HepG2 (cell line): ENCODE measurements at regions not wholly inside any gene's neighbourhood (a gene's known extent, or its start where the extent isn't known, plus 50 kb on each side); places are given as distances from the start of the nearest gene placed in this dataset.

Experiments
- BRD4 ChIP-seq: sonication (generic); formaldehyde crosslinking; IDR thresholded peaks from 2 replicates; pipeline ENCODE4 v1.4.0; 2020; ENCODE audit warnings: missing genetic modification reagents
- CEBPB ChIP-seq: IDR thresholded peaks from 2 replicates; pipeline ENCODE4 v1.6.1; 2011; ENCODE audit warnings: low read depth, low read length, improper control_type of control experiment, borderline replicate concordance
- CSRNP1 ChIP-seq: sonication (generic); formaldehyde crosslinking; IDR thresholded peaks from 2 replicates; pipeline ENCODE4 v1.8.1; 2023; ENCODE audit warnings: mild to moderate bottlenecking, missing genetic modification reagents
- DZIP1 ChIP-seq: sonication (generic); formaldehyde crosslinking; IDR thresholded peaks from 2 replicates; pipeline ENCODE4 v1.5.0; 2020; ENCODE audit warnings: mild to moderate bottlenecking, missing genetic modification reagents
- HMGXB3 ChIP-seq: sonication (generic); formaldehyde crosslinking; IDR thresholded peaks from 2 replicates; pipeline ENCODE4 v1.4.0; 2020; ENCODE audit warnings: missing genetic modification reagents, borderline replicate concordance
- HNRNPL ChIP-seq: fragments of 200-400 bp; formaldehyde crosslinking; IDR thresholded peaks from 2 replicates; pipeline ENCODE4 v1.6.1; 2017; ENCODE audit warnings: mild to moderate bottlenecking, low read depth, low read length
- LCORL ChIP-seq, 2 experiments: fragments of 450-650 bp in 1 of 2; sonication (generic) in 1 of 2; formaldehyde crosslinking in 1 of 2; IDR thresholded peaks; 2 replicates each; pipeline versions ENCODE4 v1.5.0 to v1.6.1; 2017 to 2020; ENCODE audit warnings: antibody characterized with exemption in 1 of 2, missing genetic modification reagents in 1 of 2
- PCBP2 ChIP-seq: fragments of 200-400 bp; formaldehyde crosslinking; optimal IDR thresholded peaks from 2 replicates; pipeline ENCODE3; 2018; ENCODE audit warnings: low read length, low read depth; ENCODE audit not compliant: poor library complexity, severe bottlenecking
- STAT5B ChIP-seq: sonication (generic); formaldehyde crosslinking; IDR thresholded peaks from 2 replicates; pipeline ENCODE4 v1.4.0; 2020; ENCODE audit warnings: missing genetic modification reagents
- ZC3H4 ChIP-seq: sonication (generic); formaldehyde crosslinking; IDR thresholded peaks from 2 replicates; pipeline ENCODE4 v1.4.0; 2020; ENCODE audit warnings: missing genetic modification reagents, borderline replicate concordance
- ZFP41 ChIP-seq: sonication (generic); formaldehyde crosslinking; IDR thresholded peaks from 2 replicates; pipeline ENCODE4 v1.4.0; 2020; ENCODE audit warnings: mild to moderate bottlenecking, missing genetic modification reagents, borderline replicate concordance
- ZNF253 ChIP-seq: sonication (generic); formaldehyde crosslinking; IDR thresholded peaks from 2 replicates; pipeline ENCODE4 v1.8.0; 2022; ENCODE audit warnings: mild to moderate bottlenecking, missing genetic modification reagents, borderline replicate concordance
- ZNF329 ChIP-seq: sonication (generic); formaldehyde crosslinking; IDR thresholded peaks from 2 replicates; pipeline ENCODE4 v1.9.0; 2021; ENCODE audit warnings: low read depth, mild to moderate bottlenecking, missing genetic modification reagents
- ZNF605 ChIP-seq: sonication (generic); formaldehyde crosslinking; IDR thresholded peaks from 2 replicates; pipeline ENCODE4 v1.8.0; 2022; ENCODE audit warnings: mild to moderate bottlenecking, missing genetic modification reagents
- TF ChIP-seq, protein P1 (sequence below): IDR thresholded peaks from 2 replicates; pipeline ENCODE4 v1.6.1; 2016; ENCODE audit warnings: low read depth, control low read depth
- TF ChIP-seq, protein P2 (sequence below): sonication (generic); formaldehyde crosslinking; IDR thresholded peaks from 2 replicates; pipeline ENCODE4 v1.4.0; 2020; ENCODE audit warnings: mild to moderate bottlenecking, missing genetic modification reagents

DNA sequence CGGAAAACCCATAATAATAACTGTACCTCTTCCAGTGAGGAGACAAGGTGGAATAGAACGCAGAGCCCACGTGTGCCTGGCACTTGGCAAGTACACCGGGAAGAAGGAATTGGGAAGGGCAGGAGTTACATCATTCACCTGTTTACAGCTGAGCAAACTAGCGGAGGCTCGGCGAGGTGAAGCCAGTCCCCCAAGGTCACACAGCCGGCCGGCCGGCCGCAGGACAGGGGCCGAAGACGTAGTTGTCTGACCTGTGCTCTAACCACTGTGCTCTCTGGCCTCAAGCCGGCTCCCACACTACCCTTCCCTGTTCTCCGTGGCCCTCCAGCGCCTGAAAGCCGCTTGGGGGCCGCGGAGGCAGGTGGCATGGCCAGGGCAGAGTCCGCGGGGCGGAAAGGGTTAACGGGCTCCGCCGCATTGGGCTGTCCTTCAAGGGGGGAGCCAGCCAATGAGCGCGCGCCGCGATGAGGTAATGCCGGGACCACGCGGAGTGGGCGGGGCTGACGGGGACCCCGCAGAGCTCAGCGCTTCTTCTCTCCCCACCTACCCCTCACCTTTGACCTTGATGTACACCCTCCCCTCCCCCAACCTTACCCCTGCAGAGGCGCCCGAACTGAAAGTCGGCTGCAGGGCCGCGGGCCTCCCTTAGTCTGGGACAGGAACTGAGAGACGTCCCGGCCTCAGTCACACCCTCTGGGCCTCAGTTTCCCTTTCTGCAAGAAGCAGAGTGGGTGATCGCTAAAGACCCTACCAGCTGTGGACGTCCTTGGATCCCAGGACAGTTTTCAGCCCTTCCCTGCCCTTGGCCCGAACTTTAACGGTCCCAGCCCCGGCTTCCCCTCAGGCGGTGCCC is 125.1 kb downstream of the C9orf50 start (continued):
- no peak for TF ChIP-seq HMGXB3 (CRISPR knock-in tag)
- no peak for TF ChIP-seq LCORL (IDR thresholded peaks at IDR 0.05)
- TF ChIP-seq LCORL (CRISPR knock-in tag; IDR thresholded peaks at IDR 0.05): peak; percentile 81
- TF ChIP-seq BRD4 (CRISPR knock-in tag): 0 out of 2 replicates have a peak, but pooled peaks have one; percentile 11
- TF ChIP-seq, protein P1, sequence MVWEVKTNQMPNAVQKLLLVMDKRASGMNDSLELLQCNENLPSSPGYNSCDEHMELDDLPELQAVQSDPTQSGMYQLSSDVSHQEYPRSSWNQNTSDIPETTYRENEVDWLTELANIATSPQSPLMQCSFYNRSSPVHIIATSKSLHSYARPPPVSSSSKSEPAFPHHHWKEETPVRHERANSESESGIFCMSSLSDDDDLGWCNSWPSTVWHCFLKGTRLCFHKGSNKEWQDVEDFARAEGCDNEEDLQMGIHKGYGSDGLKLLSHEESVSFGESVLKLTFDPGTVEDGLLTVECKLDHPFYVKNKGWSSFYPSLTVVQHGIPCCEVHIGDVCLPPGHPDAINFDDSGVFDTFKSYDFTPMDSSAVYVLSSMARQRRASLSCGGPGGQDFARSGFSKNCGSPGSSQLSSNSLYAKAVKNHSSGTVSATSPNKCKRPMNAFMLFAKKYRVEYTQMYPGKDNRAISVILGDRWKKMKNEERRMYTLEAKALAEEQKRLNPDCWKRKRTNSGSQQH (CRISPR knock-in tag): no peak
- TF ChIP-seq ZC3H4 (CRISPR knock-in tag): no peak
- peak; percentile 95 for TF ChIP-seq HNRNPL
- TF ChIP-seq CEBPB: peak; percentile 34; the same call in 1 of the 2 replicates
- no peak for TF ChIP-seq PCBP2
- 0 out of 2 replicates have a peak, but pooled peaks have one; percentile 9 for TF ChIP-seq DZIP1 (CRISPR knock-in tag)
- no peak for TF ChIP-seq ZFP41
- TF ChIP-seq, protein P2, sequence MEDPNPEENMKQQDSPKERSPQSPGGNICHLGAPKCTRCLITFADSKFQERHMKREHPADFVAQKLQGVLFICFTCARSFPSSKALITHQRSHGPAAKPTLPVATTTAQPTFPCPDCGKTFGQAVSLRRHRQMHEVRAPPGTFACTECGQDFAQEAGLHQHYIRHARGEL: 0 out of 2 replicates have a peak, but pooled peaks have one; percentile 69
- TF ChIP-seq ZNF605 (CRISPR knock-in tag): peak; percentile 1
- no peak for TF ChIP-seq ZNF253 (CRISPR knock-in tag)
- TF ChIP-seq STAT5B (CRISPR knock-in tag): no peak
- no peak; the same call in 1 of the 2 replicates for TF ChIP-seq CSRNP1 (CRISPR knock-in tag)
- TF ChIP-seq ZNF329 (CRISPR knock-in tag): no peak
